H1 (cell line): ENCODE measurements at regions not wholly inside any gene's neighbourhood (a gene's known extent, or its start where the extent isn't known, plus 50 kb on each side); places are given as distances from the start of the nearest gene placed in this dataset.

ENCODE experiments used
- CHD7 ChIP-seq: fragments of 300-600 bp; sonication (generic); IDR thresholded peaks from 2 replicates; pipeline ENCODE4 v1.7.1; 2012; ENCODE audit warnings: low read length, moderate library complexity, mild to moderate bottlenecking, inconsistent platforms; ENCODE audit not compliant: insufficient replicate concordance
- HDAC2 ChIP-seq, 2 experiments: fragments of 300-600 bp in 1 of 2; sonication (generic) in 1 of 2; IDR thresholded peaks; 2 replicates each; pipeline ENCODE4 v1.6.1; 2011 to 2012; ENCODE audit warnings: low read depth in 2 of 2, low read length in 2 of 2, mild to moderate bottlenecking in 2 of 2, moderate library complexity in 2 of 2, borderline replicate concordance in 1 of 2, inconsistent platforms in 1 of 2
- SP1 ChIP-seq: IDR thresholded peaks from 2 replicates; pipeline ENCODE4 v1.6.1; 2011; ENCODE audit warnings: low read depth, low read length
- SRF ChIP-seq: IDR thresholded peaks from 2 replicates; pipeline ENCODE4 v1.6.1; 2011; ENCODE audit warnings: mild to moderate bottlenecking, low read depth, low read length, moderate library complexity

GRCh38 chr2:22934747-22935146, 450.2 kb upstream of the KLHL29 start (continued):
- TF ChIP-seq SRF (no peak), CHD7 (no peak), SP1 (no peak), HDAC2 (IDR thresholded peaks at IDR 0.05; ENCODE audit: borderline replicate concordance in 1 of 2, low read depth in 2 of 2, low read length in 2 of 2) (no peak)
